CD4-positive, alpha-beta T cell treated with Interferon alpha-2 for 1 hour (primary cell): ENCODE measurements at regions not wholly inside any gene's neighbourhood (a gene's known extent, or its start where the extent isn't known, plus 50 kb on each side); places are given as distances from the start of the nearest gene placed in this dataset.

Experiments used
- DNase-seq, 2 donors: peaks; one replicate each; pipeline ENCODE4 v3.0.0-alpha.2; 2020 to 2022

- DNase-seq = no peak
These were observed 77.9 kb upstream of the DOCK9 start for GRCh38 chr13:99055735-99056134.

DNA sequence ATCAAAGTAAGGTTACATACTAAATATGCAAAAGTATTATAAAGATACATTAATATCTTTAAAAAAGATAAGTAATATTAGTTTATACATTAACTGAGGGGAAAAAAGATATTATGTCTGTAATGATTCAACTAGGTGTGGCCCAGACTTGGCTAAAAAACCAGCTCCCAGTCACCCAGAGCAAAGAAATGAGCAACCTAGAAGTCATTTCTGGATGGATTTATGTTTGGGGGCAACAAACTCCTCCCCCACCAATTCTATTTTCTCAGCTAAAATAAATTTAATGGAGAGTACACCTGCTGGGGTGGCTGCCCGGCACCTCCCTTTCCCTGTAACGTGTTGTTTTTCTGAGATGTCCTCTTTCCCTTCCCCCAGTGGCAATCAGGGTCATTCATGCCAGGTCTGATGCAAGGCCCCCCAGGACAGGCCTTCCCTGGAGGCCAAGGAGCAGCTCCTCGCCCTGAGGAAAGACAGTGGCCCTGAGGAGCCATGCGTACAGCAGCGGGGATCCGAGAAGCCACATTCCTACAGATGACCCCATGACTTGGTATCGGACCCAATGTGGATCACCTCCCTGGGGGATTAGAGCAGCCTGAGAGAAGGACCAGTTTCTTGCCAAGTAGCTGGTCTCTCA is 78.6 kb upstream of the DOCK9 start:
- no peak for DNase-seq

DNA sequence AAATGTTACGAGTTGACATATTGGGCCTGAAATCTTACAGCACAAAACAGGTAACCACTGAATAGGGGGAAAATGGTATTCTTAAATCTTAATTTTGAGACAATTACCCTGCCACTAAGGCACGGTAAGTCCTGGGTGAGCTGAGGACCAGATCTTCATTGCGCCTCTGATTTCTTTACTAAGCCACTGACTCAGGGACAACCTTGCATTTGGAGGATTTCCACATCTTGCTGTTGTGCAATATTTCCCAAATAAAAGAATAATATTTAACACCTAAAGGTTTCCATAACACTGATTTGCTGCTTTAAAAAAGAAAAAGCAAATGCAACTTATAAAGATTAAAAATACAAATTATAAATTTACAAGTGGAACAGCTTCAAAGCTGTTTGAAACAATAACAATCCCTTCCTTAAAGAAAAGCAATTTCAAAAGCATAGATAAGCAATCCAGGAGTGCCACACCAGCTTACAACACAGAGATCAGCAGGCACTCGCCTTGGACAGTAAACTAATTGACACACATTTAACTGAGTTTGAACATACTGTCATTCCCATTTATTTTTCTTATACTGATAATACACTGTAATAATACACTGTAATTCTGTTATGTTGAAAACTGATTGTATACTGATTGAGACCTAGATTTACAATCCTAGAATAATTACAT is 79.6 kb upstream of the DOCK9 start:
- no peak for DNase-seq

GRCh38 chr13:99058527-99059495 is 80.9 kb upstream of the DOCK9 start:
- DNase-seq = no peak

DNA sequence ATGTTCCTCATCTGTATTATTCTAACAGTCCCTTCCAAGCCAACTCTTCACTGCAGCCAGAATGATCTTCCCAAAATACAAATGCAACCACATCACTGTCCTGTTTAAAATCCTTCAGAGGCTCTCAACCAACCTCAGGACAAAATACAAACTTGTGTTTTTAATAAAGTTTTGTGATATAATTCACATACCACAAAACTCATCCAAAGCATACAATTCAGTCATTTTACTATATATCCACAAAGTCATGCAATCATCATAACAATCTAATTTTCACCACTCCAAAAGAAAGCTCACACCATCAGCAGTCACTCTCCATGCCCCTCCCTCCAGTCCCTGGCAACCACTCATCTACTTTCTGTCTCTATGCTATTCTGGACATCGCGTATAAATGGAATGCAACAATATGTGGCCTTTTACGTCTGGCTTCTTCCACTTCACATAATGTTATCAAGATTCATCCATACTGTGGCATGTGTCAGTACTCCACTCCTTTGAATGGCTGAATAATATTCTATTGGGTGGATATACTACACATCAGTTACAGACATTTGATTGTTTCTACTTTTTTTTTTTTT is 81.7 kb upstream of the DOCK9 start:
- DNase-seq = no peak

- no peak for DNase-seq
These were observed 83.5 kb upstream of the DOCK9 start for GRCh38 chr13:99061411-99061810.

- DNase-seq = no peak
These were observed 84.7 kb upstream of the DOCK9 start for GRCh38 chr13:99062593-99062992.

DNA sequence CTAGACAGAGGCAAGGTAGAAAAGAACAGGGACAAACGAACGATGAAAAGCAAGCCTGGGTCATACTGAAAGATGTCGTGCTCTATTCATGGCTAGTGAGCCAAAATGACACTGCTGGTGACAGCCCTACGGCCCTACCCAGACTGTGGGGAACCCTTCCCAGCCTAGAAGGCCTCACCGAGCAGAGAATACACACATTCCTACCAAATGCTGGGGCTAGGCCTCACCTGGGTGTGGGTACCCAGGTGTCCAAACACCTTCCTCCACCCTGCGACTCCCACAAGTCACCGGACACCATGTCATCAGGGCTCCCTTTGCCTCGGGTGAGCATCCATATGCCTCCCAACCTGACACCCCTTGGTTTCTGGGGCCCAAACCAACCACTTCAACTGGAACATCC is 85.3 kb upstream of the DOCK9 start:
- no peak for DNase-seq

GRCh38 chr13:99063952-99064351 is 86.1 kb upstream of the DOCK9 start:
- DNase-seq = no peak

- DNase-seq = no peak
These were observed 86.9 kb upstream of the DOCK9 start for GRCh38 chr13:99064624-99065234.

DNA sequence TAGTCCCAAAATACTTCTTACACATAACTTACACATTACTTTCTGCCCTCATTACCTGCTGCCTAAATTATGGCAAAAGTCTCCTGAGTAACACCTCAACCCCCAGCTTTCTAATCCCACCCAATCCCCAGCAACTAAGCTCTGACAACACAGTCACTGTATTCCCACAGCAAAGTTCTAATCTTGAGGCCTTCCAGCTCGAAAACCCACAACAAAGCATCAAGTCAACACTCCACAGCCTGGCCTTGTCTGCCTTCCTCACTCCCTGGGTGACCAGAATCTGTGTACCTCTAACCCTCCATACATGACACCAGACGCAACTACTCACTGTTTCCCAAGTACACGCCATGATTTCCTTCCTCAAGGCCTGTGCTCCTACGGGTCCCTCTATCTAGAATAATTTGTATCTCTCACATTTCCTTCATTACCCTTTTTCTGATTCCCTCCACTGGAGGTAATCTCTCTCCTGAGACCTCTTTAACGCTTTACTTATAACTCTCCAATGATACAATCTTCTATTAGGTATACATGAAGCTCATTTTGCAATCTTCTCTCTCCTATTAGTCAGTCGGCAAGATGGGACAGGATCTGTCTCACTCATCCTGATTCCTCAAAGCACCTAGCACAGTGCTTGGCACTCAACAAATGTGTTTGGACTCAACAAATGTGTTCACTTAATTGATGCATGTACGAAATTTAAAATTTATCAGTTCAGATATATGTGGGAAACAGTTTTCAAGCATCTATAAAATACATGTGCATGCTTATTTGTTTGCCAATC is 87.6 kb upstream of the DOCK9 start:
- no peak for DNase-seq

DNA sequence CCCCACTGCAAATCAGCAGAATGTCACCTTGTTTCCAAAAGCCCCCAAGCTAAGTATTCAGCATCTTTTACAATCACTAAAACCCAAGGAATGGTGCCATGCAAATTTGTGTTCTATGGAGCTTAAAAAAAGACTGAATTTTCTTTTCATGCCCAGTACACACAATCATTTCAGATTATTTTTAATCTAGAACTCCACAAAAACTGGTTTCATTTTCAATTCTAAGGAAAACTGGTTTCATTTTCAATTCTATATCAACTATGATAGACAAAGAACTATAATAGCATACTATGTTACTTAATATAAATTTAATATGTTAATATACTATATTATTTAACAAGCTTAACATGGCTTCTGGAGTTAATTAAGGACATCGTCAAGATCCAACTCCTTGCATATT is 88.4 kb upstream of the DOCK9 start:
- peak in 1 of 2 donors; percentile 39 for DNase-seq

DNA sequence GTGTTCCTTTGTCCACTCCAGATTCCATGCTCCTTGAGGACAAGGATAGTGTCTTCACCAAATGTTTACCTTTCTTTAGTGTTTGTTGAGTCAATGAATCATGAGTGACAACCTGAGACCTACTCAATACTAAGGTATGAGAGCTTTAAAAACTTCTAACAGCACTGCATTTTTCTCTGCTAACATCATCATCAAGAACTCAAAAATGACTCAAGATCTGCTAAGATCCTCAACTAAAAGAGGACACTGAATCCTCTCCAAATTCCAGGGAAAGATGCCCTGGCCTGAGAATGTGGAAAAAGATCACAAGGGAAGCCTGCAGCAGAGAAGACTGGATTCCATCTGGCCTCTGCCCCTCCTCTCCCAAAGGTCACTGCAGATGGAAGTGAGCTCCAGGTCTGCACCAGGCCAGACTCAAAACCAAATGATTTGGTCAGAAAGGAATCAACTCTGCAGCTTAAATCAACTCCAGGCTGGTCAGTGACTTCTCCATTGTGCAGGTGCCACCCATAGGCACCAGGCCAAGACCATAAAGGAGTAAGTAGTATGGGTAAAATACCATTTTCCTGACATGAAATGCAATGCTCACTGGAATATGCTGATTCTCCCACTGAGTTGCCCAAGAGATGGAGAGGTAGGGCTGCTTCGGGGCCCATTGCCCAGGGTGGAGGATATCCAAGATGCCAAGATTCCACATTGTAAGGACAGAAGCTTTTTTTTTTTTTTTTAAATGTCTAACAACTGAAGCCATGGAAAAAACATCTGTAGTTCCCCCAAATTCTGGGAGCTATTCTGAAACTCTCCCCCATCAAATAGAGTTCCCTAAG is 89.5 kb upstream of the DOCK9 start:
- no peak for DNase-seq

- no peak for DNase-seq
These were observed 93.3 kb upstream of the DOCK9 start for GRCh38 chr13:99071211-99071610.

GRCh38 chr13:99071666-99072065 is 93.8 kb upstream of the DOCK9 start:
- DNase-seq = no peak

- DNase-seq = no peak
These were observed 94.5 kb upstream of the DOCK9 start for GRCh38 chr13:99072356-99072755.

DNA sequence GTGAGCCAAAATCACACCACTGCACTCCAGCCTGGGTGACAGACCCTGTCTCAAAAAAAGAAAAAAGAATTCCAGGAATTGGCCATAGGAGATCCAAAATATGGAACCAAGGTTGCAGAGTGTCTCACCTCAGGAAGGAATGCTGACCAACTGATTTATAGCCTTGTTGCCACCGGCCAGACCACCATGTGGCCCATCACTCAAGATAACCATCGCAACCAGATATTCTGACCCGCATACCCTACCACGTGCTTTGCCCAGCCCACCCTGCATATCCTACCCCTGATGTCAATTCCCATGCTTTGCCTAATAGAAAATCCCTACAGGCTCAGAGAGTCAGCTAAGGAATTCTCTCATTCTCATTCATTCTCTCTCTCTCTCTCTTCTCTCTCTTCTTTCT is 95.1 kb upstream of the DOCK9 start:
- DNase-seq = no peak

GRCh38 chr13:99074693-99075092 is 96.8 kb upstream of the DOCK9 start:
- no peak for DNase-seq

DNA sequence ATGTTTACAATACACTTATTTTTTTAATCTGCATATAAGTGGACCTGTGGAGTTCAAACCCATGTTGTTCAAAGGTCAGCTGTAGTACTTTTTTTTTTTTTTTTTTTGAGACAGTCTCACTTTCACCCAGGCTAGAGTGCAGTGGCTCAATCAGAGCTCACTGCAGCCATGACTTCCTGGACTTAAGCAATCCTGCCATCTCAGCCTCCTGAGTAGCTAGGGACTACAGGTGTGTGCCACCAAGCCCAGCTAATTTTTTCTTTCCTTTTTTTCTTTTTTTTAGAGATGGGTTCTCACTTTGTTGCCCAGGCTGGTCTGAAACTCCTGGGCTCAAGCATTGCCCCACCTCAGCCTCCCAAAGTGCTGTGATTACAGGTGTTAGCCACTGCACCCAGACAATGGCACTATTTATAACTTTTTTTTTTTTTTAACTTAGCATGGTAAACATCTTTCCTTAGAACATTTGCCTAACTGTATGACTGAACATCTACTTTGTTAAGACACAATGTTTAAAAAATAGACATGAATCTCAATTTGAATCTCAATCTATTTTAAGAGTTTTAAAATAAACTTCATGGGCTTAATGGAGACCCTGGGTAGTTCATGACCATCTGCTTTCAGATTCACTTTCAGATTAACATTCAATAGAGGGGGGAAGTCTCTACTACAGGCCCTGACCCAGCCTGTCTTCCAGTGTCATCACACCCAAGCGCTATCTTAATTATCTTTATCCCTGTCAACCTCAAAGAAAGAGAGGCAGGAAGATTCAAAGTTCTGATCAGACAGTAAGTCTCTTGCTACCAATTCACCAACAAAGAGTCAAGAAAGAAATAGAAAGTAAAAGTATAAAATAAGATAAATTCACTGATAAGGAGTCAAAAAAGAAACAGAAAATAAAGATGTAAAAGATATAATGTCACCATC is 97.7 kb upstream of the DOCK9 start:
- peak in 1 of 2 donors; percentile 75 for DNase-seq
